Endothelial cell of umbilical vein (primary cell): ENCODE measurements at regions not wholly inside any gene's neighbourhood (a gene's known extent, or its start where the extent isn't known, plus 50 kb on each side); places are given as distances from the start of the nearest gene placed in this dataset.

Source experiments
- BruUV-seq: library from RNA; stranded (reverse); fragments of 400-500 nt; replicated peaks from 2 replicates; lab custom pipeline; 2021; lab: Mats Ljungman, UMichigan
- CTCF ChIA-PET: fragments of 300-600, 350-600 bp; sonication (Branson Sonifier 250); formaldehyde crosslinking; loops from one replicate; lab custom pipeline; 2021; ENCODE audit warnings: antibody characterized with exemption, inconsistent platforms; lab: Charles Lee
- POLR2A ChIA-PET: fragments of 300-600, 350-600 bp; sonication (Branson Sonifier 250); formaldehyde crosslinking; loops from one replicate; lab custom pipeline; 2021; ENCODE audit warnings: antibody characterized with exemption, inconsistent platforms; lab: Charles Lee
- DNase-seq: peaks from one replicate; pipeline ENCODE4 v3.0.0-alpha.2; 2011; ENCODE audit warnings: low read depth, low spot score
- FAIRE-seq: peaks from 2 replicates; lab custom pipeline; 2011; peaks lifted over from hg19 to GRCh38; lab: Jason Lieb, UNC
- H2AFZ ChIP-seq: 2 replicates; pipeline ENCODE4 v1.6.0; 2012; ENCODE audit warnings: low read depth, low read length, control low read depth, inconsistent platforms
- H3K27ac ChIP-seq: 2 replicates; pipeline ENCODE4 v1.5.1; 2011; ENCODE audit warnings: low read depth, mild to moderate bottlenecking, control low read depth, low read length, moderate library complexity; ENCODE audit not compliant: insufficient read depth
- H3K27me3 ChIP-seq, 2 experiments: 2 replicates each; pipeline versions ENCODE4 v1.6.0 to v1.6.1; 2011; ENCODE audit warnings: low read length in 2 of 2, mixed read lengths in 1 of 2; ENCODE audit not compliant: control insufficient read depth in 2 of 2, insufficient read depth in 2 of 2
- H3K36me3 ChIP-seq, 2 experiments: 2 replicates in 1 of 2; 3 replicates in 1 of 2; pipeline ENCODE4 v1.5.1; 2011; ENCODE audit warnings: low read length in 2 of 2, mild to moderate bottlenecking in 1 of 2, moderate library complexity in 1 of 2; ENCODE audit not compliant: control insufficient read depth in 2 of 2, insufficient read depth in 2 of 2; ENCODE audit errors: extremely low read depth in 1 of 2
- H3K4me1 ChIP-seq: 3 replicates; pipeline ENCODE4 v1.5.1; 2011; ENCODE audit warnings: mild to moderate bottlenecking, low read length; ENCODE audit not compliant: control insufficient read depth, insufficient read depth; ENCODE audit errors: extremely low read depth
- H3K4me2 ChIP-seq: 2 replicates; pipeline ENCODE4 v1.6.1; 2011; ENCODE audit warnings: low read length, control low read depth, mixed read lengths; ENCODE audit not compliant: insufficient read depth
- H3K4me3 ChIP-seq, 3 experiments: fragments of 200-600 bp in 1 of 3; sonication (generic), shearing (Covaris generic) in 1 of 3; replicated peaks in 1 of 3; 2 replicates each; pipeline ENCODE4 v1.5.1; 2011 to 2016; ENCODE audit warnings: control low read depth in 3 of 3, low read length in 3 of 3, mild to moderate bottlenecking in 2 of 3, inconsistent platforms in 1 of 3, low read depth in 1 of 3, moderate library complexity in 1 of 3; ENCODE audit not compliant: insufficient read depth in 1 of 3
- H3K79me2 ChIP-seq: 2 replicates; pipeline ENCODE4 v1.6.0; 2012; ENCODE audit warnings: low read length, inconsistent platforms; ENCODE audit not compliant: control insufficient read depth, insufficient read depth
- H3K9ac ChIP-seq: replicated peaks from 2 replicates; pipeline ENCODE3; 2011; ENCODE audit warnings: low read length, control low read depth; ENCODE audit not compliant: insufficient read depth; ENCODE audit errors: extremely low read depth
- H3K9me1 ChIP-seq: replicated peaks from 3 replicates; pipeline ENCODE4 v1.6.0; 2011; ENCODE audit warnings: mild to moderate bottlenecking, low read length; ENCODE audit not compliant: control insufficient read depth, insufficient read depth; ENCODE audit errors: extremely low read depth
- H3K9me3 ChIP-seq: replicated peaks from 2 replicates; pipeline ENCODE4 v1.5.1; 2012; ENCODE audit warnings: low read length, inconsistent platforms; ENCODE audit not compliant: control insufficient read depth, insufficient read depth
- H4K20me1 ChIP-seq: replicated peaks from 2 replicates; pipeline ENCODE3; 2011; ENCODE audit warnings: mild to moderate bottlenecking, low read length; ENCODE audit not compliant: control insufficient read depth, insufficient read depth; ENCODE audit errors: extremely low read depth
- EZH2 ChIP-seq: IDR thresholded peaks from 2 replicates; pipeline ENCODE4 v1.6.1; 2012; ENCODE audit warnings: borderline replicate concordance, low read depth, mild to moderate bottlenecking, moderate library complexity, low read length, inconsistent platforms; ENCODE audit not compliant: severe bottlenecking
- FOS ChIP-seq: IDR thresholded peaks from 2 replicates; pipeline ENCODE4 v1.6.1; 2011; ENCODE audit warnings: mild to moderate bottlenecking, low read length, moderate library complexity, borderline replicate concordance; ENCODE audit not compliant: insufficient read depth
- GATA2 ChIP-seq: IDR thresholded peaks from 2 replicates; pipeline ENCODE4 v1.7.0; 2011; ENCODE audit warnings: low read depth, mild to moderate bottlenecking, moderate library complexity, mixed read lengths, low read length; ENCODE audit not compliant: insufficient read length, insufficient read depth
- JUN ChIP-seq: IDR thresholded peaks from 2 replicates; pipeline ENCODE4 v1.6.1; 2011; ENCODE audit warnings: borderline replicate concordance, low read depth; ENCODE audit not compliant: insufficient read length, insufficient read depth
- MYC ChIP-seq: IDR thresholded peaks from one replicate; pipeline ENCODE4 v1.6.1; 2011; ENCODE audit warnings: mild to moderate bottlenecking, low read depth, low read length
- POLR2A ChIP-seq: IDR thresholded peaks from 2 replicates; pipeline ENCODE4 v1.6.1; 2012; ENCODE audit warnings: low read depth, mild to moderate bottlenecking, control low read depth, low read length
- POLR2AphosphoS5 ChIP-seq: IDR thresholded peaks from 2 replicates; pipeline ENCODE4 v1.6.1; 2012; ENCODE audit warnings: low read depth, mild to moderate bottlenecking, control low read depth, low read length, moderate library complexity; ENCODE audit not compliant: insufficient read depth
- dilution Hi-C: fragments of 300-500 bp; cut with MboI; formaldehyde crosslinking; loops from one replicate; pipeline ENCODE4 v1.15.0; 2019; ENCODE audit warnings: low sequenced_read_pairs; ENCODE audit not compliant: extremely low pct_ligation_motif_present
- intact Hi-C: fragments of 100-400 bp; cut with micrococcal nuclease; formaldehyde crosslinking; loops from one replicate; pipeline ENCODE4 v1.10.0; 2022
- TF ChIP-seq, protein P1 (sequence below), 2 donors: IDR thresholded peaks; 1 replicate in 1 of 2; 2 replicates in 1 of 2; pipeline ENCODE4 v1.5.1; 2011; ENCODE audit warnings: low read length in 2 of 2, mild to moderate bottlenecking in 2 of 2, moderate library complexity in 2 of 2, control low read depth in 1 of 2, inconsistent platforms in 1 of 2, low read depth in 1 of 2; ENCODE audit not compliant: insufficient read depth in 1 of 2; ENCODE audit errors: extremely low read depth in 1 of 2
- TF ChIP-seq, protein P2 (sequence below): IDR thresholded peaks from 2 replicates; pipeline ENCODE4 v1.6.1; 2011; ENCODE audit not compliant: insufficient read depth, insufficient read length

DNA sequence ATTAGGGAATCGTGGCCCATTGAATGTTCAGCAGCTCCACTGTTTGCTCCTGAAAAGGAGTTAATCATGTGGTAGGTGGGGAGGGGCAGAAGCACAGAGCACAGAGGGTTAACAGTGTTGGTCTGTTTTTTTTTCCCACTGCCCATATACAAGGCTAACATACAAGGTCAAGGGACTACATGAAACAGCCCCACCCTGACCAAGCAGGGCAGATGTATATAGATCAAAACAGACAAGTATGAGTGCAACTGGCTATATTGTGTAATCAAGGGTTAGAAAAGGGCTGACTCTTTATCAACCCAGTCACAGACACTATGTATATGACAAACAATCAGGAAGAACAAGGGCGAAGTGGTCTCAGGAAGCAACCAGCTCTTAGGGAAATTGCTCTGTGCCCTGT, 186.6 kb upstream of the CDH11 start:
- ChIA-PET CTCF (no interaction called here), POLR2A (no interaction called here)
- no peaks in the 10 kb centered on the region for H4K20me1 ChIP-seq
- no peak overlapping the region for H3K4me2 ChIP-seq
- H3K9ac ChIP-seq: no peak overlapping the region
- FAIRE-seq (no peak), DNase-seq (no peak)
- H3K9me1 ChIP-seq: no peaks in the 10 kb centered on the region
- no peak overlapping the region for H3K27ac ChIP-seq
- H2AFZ ChIP-seq: no peak overlapping the region
- H3K79me2 ChIP-seq: no peaks in the 10 kb centered on the region
- no peaks in the 10 kb centered on the region for H3K36me3 ChIP-seq
- TF ChIP-seq, protein P1, sequence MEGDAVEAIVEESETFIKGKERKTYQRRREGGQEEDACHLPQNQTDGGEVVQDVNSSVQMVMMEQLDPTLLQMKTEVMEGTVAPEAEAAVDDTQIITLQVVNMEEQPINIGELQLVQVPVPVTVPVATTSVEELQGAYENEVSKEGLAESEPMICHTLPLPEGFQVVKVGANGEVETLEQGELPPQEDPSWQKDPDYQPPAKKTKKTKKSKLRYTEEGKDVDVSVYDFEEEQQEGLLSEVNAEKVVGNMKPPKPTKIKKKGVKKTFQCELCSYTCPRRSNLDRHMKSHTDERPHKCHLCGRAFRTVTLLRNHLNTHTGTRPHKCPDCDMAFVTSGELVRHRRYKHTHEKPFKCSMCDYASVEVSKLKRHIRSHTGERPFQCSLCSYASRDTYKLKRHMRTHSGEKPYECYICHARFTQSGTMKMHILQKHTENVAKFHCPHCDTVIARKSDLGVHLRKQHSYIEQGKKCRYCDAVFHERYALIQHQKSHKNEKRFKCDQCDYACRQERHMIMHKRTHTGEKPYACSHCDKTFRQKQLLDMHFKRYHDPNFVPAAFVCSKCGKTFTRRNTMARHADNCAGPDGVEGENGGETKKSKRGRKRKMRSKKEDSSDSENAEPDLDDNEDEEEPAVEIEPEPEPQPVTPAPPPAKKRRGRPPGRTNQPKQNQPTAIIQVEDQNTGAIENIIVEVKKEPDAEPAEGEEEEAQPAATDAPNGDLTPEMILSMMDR (IDR thresholded peaks at IDR 0.05; ENCODE audit: extremely low read depth in 1 of 2, insufficient read depth in 1 of 2, low read depth in 1 of 2, low read length in 2 of 2): no peak
- TF ChIP-seq FOS (no peak), MYC (no peak), JUN (no peak), POLR2AphosphoS5 (no peak), EZH2 (no peak), GATA2 (no peak), POLR2A (no peak)
- TF ChIP-seq, protein P2, sequence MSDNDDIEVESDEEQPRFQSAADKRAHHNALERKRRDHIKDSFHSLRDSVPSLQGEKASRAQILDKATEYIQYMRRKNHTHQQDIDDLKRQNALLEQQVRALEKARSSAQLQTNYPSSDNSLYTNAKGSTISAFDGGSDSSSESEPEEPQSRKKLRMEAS: no peak
- dilution Hi-C loops (no loop called here), intact Hi-C loops (no loop called here)
- no peaks in the 10 kb centered on the region for H3K4me1 ChIP-seq
- no TSS peak for BruUV-seq
- no peaks in the 10 kb centered on the region for H3K27me3 ChIP-seq
- H3K9me3 ChIP-seq: no peaks in the 10 kb centered on the region
- H3K4me3 ChIP-seq: no peak overlapping the region
